ENCODE measurements at regions not wholly inside any gene's neighbourhood (a gene's known extent, or its start where the extent isn't known, plus 50 kb on each side); places are given as distances from the start of the nearest gene placed in this dataset.

GRCh38 chr20:17834804-17835203 lies 133.8 kb downstream of the SNX5 start:
- Histone ChIP-seq H3K9ac (ENCODE audit: low read length) (no peak overlapping the region), H3K9me3 (ENCODE audit: insufficient read depth, low read length) (no peaks in the 10 kb centered on the region), H3K36me3 (replicated peaks; ENCODE audit: low read depth, low read length) (no peaks in the 10 kb centered on the region), H3K27me3 (ENCODE audit: low read depth, low read length) (peaks cover 19% of the 10 kb centered on the region), H2AFZ (ENCODE audit: low read depth, low read length) (no peak overlapping the region), H4K20me1 (ENCODE audit: insufficient read depth, low read length) (no peaks in the 10 kb centered on the region), H3K79me2 (ENCODE audit: low read length) (no peaks in the 10 kb centered on the region), H3K4me3 (ENCODE audit: low read length) (no peak overlapping the region), H3K4me1 (ENCODE audit: low read length) (no peaks in the 10 kb centered on the region), H3K4me2 (ENCODE audit: low read length) (no peak overlapping the region), H3K27ac (ENCODE audit: low read length) (no peak overlapping the region)
- TF ChIP-seq CTCF (IDR thresholded peaks at IDR 0.05; ENCODE audit: low read depth, low read length), result no peak
- TF ChIP-seq EZH2phosphoT487 (IDR thresholded peaks at IDR 0.05; ENCODE audit: low read depth), result no peak

DNA sequence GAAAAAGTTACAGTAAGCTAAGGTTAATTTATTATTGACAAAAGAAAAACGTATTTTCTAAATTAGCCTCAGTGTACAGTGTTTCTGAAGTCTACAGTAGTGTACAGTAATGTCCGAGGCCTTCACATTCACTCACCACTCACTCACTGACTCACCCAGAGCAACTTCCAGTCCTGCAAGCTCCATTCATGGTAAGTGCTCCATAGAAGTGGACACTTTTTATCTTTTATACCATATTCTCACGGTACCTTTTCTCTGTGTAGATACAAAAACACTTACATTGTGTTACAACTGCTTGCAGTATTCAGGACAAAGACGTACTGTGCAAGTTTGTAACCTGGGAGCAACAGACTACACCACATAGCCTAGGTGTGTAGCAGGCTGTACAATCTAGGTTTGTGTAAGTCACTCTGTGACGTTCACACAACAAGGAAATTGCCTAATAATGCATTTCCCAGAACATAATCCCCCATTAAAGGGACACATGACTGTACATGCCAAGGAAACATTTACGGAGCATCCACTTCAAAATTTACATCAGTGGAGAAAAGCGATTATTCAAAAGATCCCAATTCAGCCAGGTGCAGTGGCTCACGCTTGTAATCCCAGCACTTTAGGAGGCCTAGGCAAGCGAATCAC lies 133.4 kb downstream of the BANF2 start:
- H3K27ac ChIP-seq (ENCODE audit: low read length), result no peak overlapping the region
- no peak for TF ChIP-seq EZH2phosphoT487 (IDR thresholded peaks at IDR 0.05; ENCODE audit: low read depth)
- no peak for TF ChIP-seq CTCF (IDR thresholded peaks at IDR 0.05; ENCODE audit: low read depth, low read length)

DNA sequence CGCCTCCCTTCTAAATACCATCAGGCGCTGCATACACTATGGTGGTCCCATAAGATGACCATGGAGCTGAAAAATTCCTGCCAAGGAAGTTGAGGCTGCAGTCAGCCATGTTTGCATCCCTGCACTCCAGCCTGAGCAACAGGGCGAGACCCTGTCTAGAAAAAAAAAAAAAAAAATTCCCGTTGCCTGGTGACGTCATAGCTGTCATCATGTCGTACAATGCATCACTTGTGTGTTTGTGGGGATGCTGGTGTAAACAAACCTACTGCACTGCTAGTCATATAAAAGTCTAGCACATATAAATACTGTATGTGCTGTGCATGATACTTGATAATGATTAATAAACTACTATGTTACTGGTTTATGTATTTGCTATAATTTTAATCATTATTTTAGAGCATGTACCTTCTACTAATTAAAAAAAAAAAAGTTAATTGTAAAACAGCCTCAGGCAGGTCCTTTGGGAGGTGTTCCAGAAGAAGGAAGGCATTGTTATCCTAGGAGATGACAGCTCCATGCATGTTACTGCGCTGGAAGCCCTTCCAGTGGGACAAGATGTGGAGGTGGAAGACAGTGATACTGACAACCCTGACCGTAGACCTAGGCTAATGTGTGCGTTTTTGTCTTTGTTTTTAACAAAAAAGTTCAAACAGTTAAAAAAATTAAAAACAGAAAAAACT lies 132.6 kb downstream of the BANF2 start:
- H3K4me3 ChIP-seq (ENCODE audit: low read length), result no peak overlapping the region
- no peaks in the 10 kb centered on the region for H3K36me3 ChIP-seq (replicated peaks; ENCODE audit: low read depth, low read length)
- no peaks in the 10 kb centered on the region for H4K20me1 ChIP-seq (ENCODE audit: insufficient read depth, low read length)
- H3K4me2 ChIP-seq (ENCODE audit: low read length), result no peak overlapping the region
- H3K4me1 ChIP-seq (ENCODE audit: low read length), result 0 out of 2 replicates have a peak, but pooled peaks cover under 1% of the 10 kb centered on the region
- no peak overlapping the region for H3K27ac ChIP-seq (ENCODE audit: low read length)
- no peak for TF ChIP-seq EZH2phosphoT487 (IDR thresholded peaks at IDR 0.05; ENCODE audit: low read depth)
- H3K27me3 ChIP-seq (ENCODE audit: low read depth, low read length), result peaks cover 43% of the 10 kb centered on the region
- no peaks in the 10 kb centered on the region for H3K79me2 ChIP-seq (ENCODE audit: low read length)
- H3K9me3 ChIP-seq (ENCODE audit: insufficient read depth, low read length), result no peaks in the 10 kb centered on the region
- H3K9ac ChIP-seq (ENCODE audit: low read length), result no peak overlapping the region
- no peak overlapping the region for H2AFZ ChIP-seq (ENCODE audit: low read depth, low read length)

More for the DNA sequence above, 133.4 kb downstream of the BANF2 start:
- Histone ChIP-seq H3K4me1 (ENCODE audit: low read length) (no peaks in the 10 kb centered on the region), H2AFZ (ENCODE audit: low read depth, low read length) (no peak overlapping the region), H3K9ac (ENCODE audit: low read length) (no peak overlapping the region), H3K27me3 (ENCODE audit: low read depth, low read length) (peaks cover 35% of the 10 kb centered on the region), H3K36me3 (replicated peaks; ENCODE audit: low read depth, low read length) (no peaks in the 10 kb centered on the region), H3K79me2 (ENCODE audit: low read length) (no peaks in the 10 kb centered on the region), H3K4me3 (ENCODE audit: low read length) (no peak overlapping the region), H4K20me1 (ENCODE audit: insufficient read depth, low read length) (no peaks in the 10 kb centered on the region), H3K9me3 (ENCODE audit: insufficient read depth, low read length) (no peaks in the 10 kb centered on the region), H3K4me2 (ENCODE audit: low read length) (no peak overlapping the region)

DNA sequence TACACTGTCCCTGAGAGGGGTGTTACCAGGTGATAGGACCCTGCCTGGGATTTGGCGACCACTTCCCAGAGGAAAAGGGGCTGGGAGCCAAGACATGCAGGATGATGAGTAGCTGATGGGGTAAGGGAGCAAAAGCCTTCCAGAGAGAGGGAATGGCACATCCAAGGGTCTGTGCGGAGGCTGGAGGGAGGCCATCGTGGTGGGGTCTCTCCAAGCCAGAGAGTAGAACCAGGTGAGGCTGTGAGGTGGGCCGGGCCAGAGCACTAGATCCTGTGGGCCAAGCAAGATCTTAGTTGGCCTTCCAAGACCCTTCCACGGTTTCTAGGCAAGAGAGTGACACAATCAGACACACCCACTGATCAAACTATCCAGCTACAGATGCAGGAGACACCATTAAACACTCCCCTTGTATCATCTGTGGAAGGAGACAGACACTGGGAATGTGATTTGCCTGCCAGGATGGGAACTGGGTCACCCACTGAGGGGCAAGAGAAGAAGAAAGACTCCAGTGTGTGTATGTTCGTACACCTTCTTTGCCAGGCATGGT lies 128.9 kb downstream of the BANF2 start:
- Histone ChIP-seq H3K27ac (ENCODE audit: low read length) (no peak overlapping the region), H2AFZ (ENCODE audit: low read depth, low read length) (no peak overlapping the region), H3K4me1 (ENCODE audit: low read length) (peaks cover 26% of the 10 kb centered on the region), H3K9ac (ENCODE audit: low read length) (no peak overlapping the region), H3K79me2 (ENCODE audit: low read length) (no peaks in the 10 kb centered on the region), H3K36me3 (replicated peaks; ENCODE audit: low read depth, low read length) (no peaks in the 10 kb centered on the region), H3K4me2 (ENCODE audit: low read length) (no peak overlapping the region), H4K20me1 (ENCODE audit: insufficient read depth, low read length) (0 out of 2 replicates have a peak, but pooled peaks cover 6% of the 10 kb centered on the region), H3K9me3 (ENCODE audit: insufficient read depth, low read length) (no peaks in the 10 kb centered on the region), H3K27me3 (ENCODE audit: low read depth, low read length) (peaks cover 48% of the 10 kb centered on the region), H3K4me3 (ENCODE audit: low read length) (no peak overlapping the region)
- TF ChIP-seq CTCF (IDR thresholded peaks at IDR 0.05; ENCODE audit: low read depth, low read length) (no peak), EZH2phosphoT487 (IDR thresholded peaks at IDR 0.05; ENCODE audit: low read depth) (no peak)
